HG03457 (cell line): ENCODE measurements at regions not wholly inside any gene's neighbourhood (a gene's known extent, or its start where the extent isn't known, plus 50 kb on each side); places are given as distances from the start of the nearest gene placed in this dataset.

Experiments
- ATAC-seq: cut with Tn5 transposase; IDR thresholded peaks from one replicate; pipeline ENCODE4 v1.9.1; 2021; ENCODE audit warnings: moderate number of reproducible peaks; ENCODE audit not compliant: unreplicated experiment

DNA sequence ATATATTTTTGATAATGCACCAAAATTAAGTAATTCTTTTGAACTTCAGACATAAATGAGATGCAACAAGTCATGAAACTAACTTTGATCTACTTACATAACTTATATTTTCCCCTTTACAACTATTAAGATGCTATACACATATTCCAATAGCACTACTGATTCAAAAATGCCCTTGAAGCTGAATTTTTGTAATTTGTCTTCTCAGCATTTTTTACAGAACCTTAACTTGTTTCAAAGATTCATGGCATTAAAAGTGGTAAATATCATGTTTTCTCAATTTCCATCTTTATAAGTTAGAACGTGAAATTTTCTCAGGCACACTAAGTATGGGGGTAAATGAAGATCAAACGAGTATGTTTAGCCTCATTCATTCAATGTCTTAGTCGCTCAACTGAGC is 460.0 kb upstream of the FAM241A start:
- no peak for ATAC-seq

DNA sequence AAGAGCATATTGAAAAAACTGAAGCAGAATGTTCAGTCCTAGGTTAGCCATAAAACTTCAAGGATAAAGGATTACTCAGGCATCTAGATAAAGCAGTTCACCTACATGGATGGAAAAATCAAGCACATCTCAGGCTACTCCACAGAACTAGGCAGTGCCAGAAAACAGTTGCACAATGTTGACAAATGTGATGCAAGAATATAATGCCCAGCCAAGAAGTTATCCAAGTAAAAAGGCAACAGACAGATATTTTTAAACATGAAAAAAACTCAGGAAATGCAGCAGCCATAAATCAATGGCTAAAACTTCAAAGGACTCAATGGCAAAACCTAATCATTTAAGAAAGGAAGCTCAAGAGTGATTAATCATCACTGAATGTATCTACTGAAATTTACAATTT is 456.0 kb upstream of the FAM241A start:
- ATAC-seq, result no peak

- ATAC-seq, result no peak
These were observed 455.5 kb upstream of the FAM241A start for GRCh38 chr4:111689731-111690130.

- no peak for ATAC-seq
These were observed 451.5 kb upstream of the FAM241A start for GRCh38 chr4:111693758-111694157.

- no peak for ATAC-seq
These were observed 449.6 kb upstream of the FAM241A start for GRCh38 chr4:111695677-111696076.

DNA sequence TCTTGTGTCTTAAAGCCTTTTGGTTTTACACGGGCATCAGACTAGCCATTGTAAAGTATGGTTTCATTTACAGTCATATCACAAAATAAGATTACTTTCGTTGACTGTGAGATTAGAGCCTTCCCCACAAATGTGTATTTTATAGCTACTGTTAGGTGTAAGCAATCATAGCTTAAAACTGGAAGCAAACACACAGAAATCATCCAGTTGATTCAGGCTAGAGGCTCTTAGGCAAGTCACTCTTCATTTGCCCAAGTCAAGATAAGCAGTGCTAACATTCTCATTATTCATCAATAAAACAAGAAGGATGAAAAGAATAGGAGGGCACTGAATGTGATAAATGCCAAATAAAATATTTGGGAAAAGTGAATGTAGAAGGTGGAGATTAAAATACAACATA is 448.7 kb upstream of the FAM241A start:
- ATAC-seq, result no peak

- ATAC-seq, result no peak
These were observed 447.9 kb upstream of the FAM241A start for GRCh38 chr4:111697176-111697942.

GRCh38 chr4:111698361-111698760 is 446.9 kb upstream of the FAM241A start:
- no peak for ATAC-seq

GRCh38 chr4:111699165-111699564 is 446.1 kb upstream of the FAM241A start:
- ATAC-seq, result no peak

DNA sequence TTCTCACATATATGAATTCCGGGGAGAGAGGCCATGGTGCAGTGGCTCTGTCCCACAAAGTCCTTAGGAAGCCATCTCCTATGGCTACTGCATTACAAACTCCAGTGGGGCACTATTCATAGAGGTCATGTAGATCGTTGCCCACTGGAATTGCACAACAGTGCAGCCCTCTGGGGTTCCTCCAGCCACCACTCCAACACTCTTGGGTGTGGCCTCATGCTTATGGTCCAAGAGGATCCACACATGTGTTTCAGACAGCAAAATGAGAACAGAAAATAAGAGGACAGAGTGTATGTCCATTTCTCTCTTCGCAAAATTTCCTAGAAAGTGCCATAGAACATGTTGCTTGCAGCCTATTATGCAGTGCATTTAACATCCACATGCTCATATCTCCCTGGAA is 444.2 kb upstream of the FAM241A start:
- ATAC-seq, result no peak

- ATAC-seq, result no peak
These were observed 437.8 kb upstream of the FAM241A start for GRCh38 chr4:111707491-111707890.

GRCh38 chr4:111712093-111712677 is 433.1 kb upstream of the FAM241A start:
- no peak for ATAC-seq

DNA sequence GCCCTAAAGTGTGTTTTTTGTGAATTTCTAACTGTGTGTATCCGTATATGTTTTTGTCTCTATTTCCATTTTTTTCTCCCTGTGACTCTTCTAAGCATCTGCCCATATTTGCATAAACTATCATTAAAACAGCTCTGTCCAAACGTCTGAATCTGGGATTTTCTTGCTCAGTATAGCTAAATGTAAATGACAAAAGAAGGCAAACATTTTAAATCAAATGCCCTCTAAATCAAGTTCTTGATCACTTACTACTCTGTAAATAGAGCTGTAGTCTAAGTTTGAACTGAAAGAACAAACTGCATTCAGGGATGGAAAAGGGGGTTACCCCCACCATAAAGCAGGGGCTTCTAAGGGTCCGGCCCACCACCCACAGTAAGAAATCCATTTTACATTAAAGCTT is 432.0 kb upstream of the FAM241A start:
- no peak for ATAC-seq

GRCh38 chr4:111717921-111718320 is 427.3 kb upstream of the FAM241A start:
- no peak for ATAC-seq

DNA sequence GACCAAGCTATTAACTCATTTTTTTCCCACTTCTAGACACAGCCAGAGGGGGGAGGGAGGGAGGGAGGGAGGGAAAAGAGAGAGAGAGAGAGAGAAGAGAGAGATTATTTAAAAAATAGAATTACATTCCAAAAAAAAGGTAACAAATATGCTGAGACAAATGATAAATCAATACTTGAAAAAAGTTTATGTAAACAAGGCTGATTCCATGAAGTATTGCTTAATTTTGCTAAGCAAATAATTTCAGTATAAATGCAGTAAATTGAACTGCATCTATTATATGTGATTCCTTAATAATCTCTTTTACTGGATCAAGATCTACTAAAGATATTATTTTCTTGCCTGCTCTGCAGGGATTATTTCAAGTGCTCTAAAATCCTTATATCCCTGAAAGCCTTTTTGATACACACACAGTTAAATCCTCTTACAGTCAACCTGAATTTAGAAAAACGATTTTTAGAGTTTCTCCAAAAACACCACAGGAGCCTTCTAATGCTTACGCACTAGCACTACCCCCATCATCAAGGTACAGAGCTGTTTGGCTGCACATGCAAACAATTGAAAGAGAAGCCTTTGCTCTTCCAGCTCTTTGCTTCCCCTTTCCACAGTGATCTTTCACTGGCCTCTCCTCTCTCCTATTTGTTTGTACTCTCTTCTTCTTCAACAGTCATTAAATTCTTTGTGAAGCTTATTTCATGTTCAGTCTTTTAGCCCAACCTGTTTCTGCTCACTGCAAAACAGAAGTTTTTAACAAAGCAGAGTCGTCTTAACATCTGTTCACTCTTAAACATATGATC is 426.3 kb upstream of the FAM241A start:
- no peak for ATAC-seq

- no peak for ATAC-seq
These were observed 424.4 kb upstream of the FAM241A start for GRCh38 chr4:111720866-111721265.

- no peak for ATAC-seq
These were observed 423.0 kb upstream of the FAM241A start for GRCh38 chr4:111722213-111722720.

GRCh38 chr4:111736516-111736915 is 408.7 kb upstream of the FAM241A start:
- ATAC-seq, result no peak

- ATAC-seq, result no peak
These were observed 400.4 kb upstream of the FAM241A start for GRCh38 chr4:111744847-111745246.

GRCh38 chr4:111748157-111748556 is 397.1 kb upstream of the FAM241A start:
- ATAC-seq, result no peak

DNA sequence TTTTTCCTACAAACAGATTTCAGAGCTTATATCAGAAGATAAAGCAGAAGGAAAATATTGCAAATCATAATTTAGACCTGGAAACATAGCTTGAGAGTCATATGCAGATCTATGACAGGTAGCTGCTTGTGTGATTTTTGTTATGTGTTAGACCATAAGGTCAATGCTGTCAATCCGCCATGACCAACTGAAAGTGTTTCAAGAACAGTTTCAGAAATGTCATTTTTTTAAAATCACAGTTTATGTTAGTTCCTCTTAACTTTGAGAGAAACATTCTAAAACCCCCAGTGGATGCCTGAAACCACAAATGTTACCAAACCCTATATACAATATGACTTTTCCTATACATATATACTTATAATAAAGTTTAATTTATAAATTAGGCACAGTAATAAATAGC is 391.3 kb upstream of the FAM241A start:
- ATAC-seq, result no peak

GRCh38 chr4:111755571-111755970 is 389.7 kb upstream of the FAM241A start:
- no peak for ATAC-seq
